Activated CD8-positive, alpha-beta memory T cell treated with anti-CD3 and anti-CD28 coated beads, Interleukin-2, amount 10 ng/mL, durations not matched to agents 7 days and 5 days (primary cell): ENCODE measurements at regions not wholly inside any gene's neighbourhood (a gene's known extent, or its start where the extent isn't known, plus 50 kb on each side); places are given as distances from the start of the nearest gene placed in this dataset.

Experiments used
- ATAC-seq: fragments of 150-1000 bp; cut with Tn5 transposase; one replicate; pipeline ENCODE4 v1.10.0; 2021; ENCODE audit warnings: moderate library complexity
- CTCF ChIA-PET: fragments of 350-600 bp; sonication (Branson Sonifier 250); formaldehyde crosslinking; loops from one replicate; lab custom pipeline; 2021; ENCODE audit warnings: antibody characterized with exemption; lab: Charles Lee
- DNase-seq: peaks from one replicate; pipeline ENCODE4 v3.0.0-alpha.2; 2020
- H3K27ac Mint-ChIP-seq: one replicate; pipeline ENCODE4 v1.8.0; 2021; ENCODE audit warnings: mild to moderate bottlenecking, mixed read lengths
- H3K27me3 Mint-ChIP-seq: one replicate; pipeline ENCODE4 v1.8.0; 2021; ENCODE audit warnings: mixed read lengths
- H3K36me3 Mint-ChIP-seq: one replicate; pipeline ENCODE4 v1.8.0; 2021; ENCODE audit warnings: mild to moderate bottlenecking, mixed read lengths
- H3K4me1 Mint-ChIP-seq: one replicate; pipeline ENCODE4 v1.8.0; 2021; ENCODE audit warnings: mixed read lengths
- H3K4me3 Mint-ChIP-seq: one replicate; pipeline ENCODE4 v1.8.0; 2021; ENCODE audit warnings: mild to moderate bottlenecking, moderate library complexity, mixed read lengths
- H3K9me3 Mint-ChIP-seq: one replicate; pipeline ENCODE4 v1.8.0; 2022; ENCODE audit warnings: low read depth, mixed read lengths

- Mint-ChIP-seq H3K9me3 (no peaks in the 10 kb centered on the region), H3K27me3 (peaks cover 53% of the 10 kb centered on the region), H3K4me1 (peaks cover 7% of the 10 kb centered on the region), H3K27ac (no peak overlapping the region), H3K36me3 (no peaks in the 10 kb centered on the region), H3K4me3 (no peak overlapping the region)
- ATAC-seq (no peak), DNase-seq (no peak)
- CTCF ChIA-PET: no interaction called here
Measured at GRCh38 chr1:60894130-60894529, 188.2 kb upstream of the NFIA start.

- Mint-ChIP-seq H3K27ac (no peak overlapping the region), H3K36me3 (no peaks in the 10 kb centered on the region), H3K4me1 (peaks cover 1% of the 10 kb centered on the region), H3K4me3 (no peak overlapping the region), H3K27me3 (peaks cover 51% of the 10 kb centered on the region), H3K9me3 (no peaks in the 10 kb centered on the region)
- ATAC-seq (no peak), DNase-seq (no peak)
- CTCF ChIA-PET: no interaction called here
Measured at GRCh38 chr1:60893136-60893930, 189.0 kb upstream of the NFIA start.

GRCh38 chr1:60891765-60892164 lies 190.6 kb upstream of the NFIA start:
- H3K4me3 Mint-ChIP-seq: no peak overlapping the region
- CTCF ChIA-PET: no interaction called here
- H3K9me3 Mint-ChIP-seq: no peaks in the 10 kb centered on the region
- H3K27ac Mint-ChIP-seq: no peak overlapping the region
- H3K27me3 Mint-ChIP-seq: peaks cover 45% of the 10 kb centered on the region
- no peak for ATAC-seq
- H3K4me1 Mint-ChIP-seq: no peaks in the 10 kb centered on the region
- DNase-seq: no peak
- H3K36me3 Mint-ChIP-seq: no peaks in the 10 kb centered on the region

GRCh38 chr1:60891281-60891680 lies 191.1 kb upstream of the NFIA start:
- no peak overlapping the region for H3K27ac Mint-ChIP-seq

GRCh38 chr1:60890664-60891063 lies 191.7 kb upstream of the NFIA start:
- CTCF ChIA-PET: no interaction called here
- Mint-ChIP-seq H3K27ac (no peak overlapping the region), H3K9me3 (no peaks in the 10 kb centered on the region), H3K27me3 (peaks cover 47% of the 10 kb centered on the region), H3K36me3 (no peaks in the 10 kb centered on the region), H3K4me1 (no peaks in the 10 kb centered on the region), H3K4me3 (no peak overlapping the region)
- DNase-seq (no peak), ATAC-seq (no peak)

More at GRCh38 chr1:60891281-60891680, 191.1 kb upstream of the NFIA start:
- Mint-ChIP-seq H3K27me3 (peaks cover 45% of the 10 kb centered on the region), H3K9me3 (no peaks in the 10 kb centered on the region), H3K4me3 (no peak overlapping the region), H3K36me3 (no peaks in the 10 kb centered on the region), H3K4me1 (no peaks in the 10 kb centered on the region)
- ATAC-seq (no peak), DNase-seq (no peak)
- CTCF ChIA-PET: no interaction called here

- H3K4me1 Mint-ChIP-seq: no peaks in the 10 kb centered on the region
- H3K9me3 Mint-ChIP-seq: no peaks in the 10 kb centered on the region
- H3K4me3 Mint-ChIP-seq: no peak overlapping the region
- no peaks in the 10 kb centered on the region for H3K36me3 Mint-ChIP-seq
- ATAC-seq (no peak), DNase-seq (no peak)
- H3K27ac Mint-ChIP-seq: no peak overlapping the region
- H3K27me3 Mint-ChIP-seq: peaks cover 56% of the 10 kb centered on the region
- CTCF ChIA-PET: no interaction called here
Measured at GRCh38 chr1:60889709-60890108, 192.7 kb upstream of the NFIA start.

- H3K27ac Mint-ChIP-seq: no peak overlapping the region
- no peak overlapping the region for H3K4me3 Mint-ChIP-seq
- no peaks in the 10 kb centered on the region for H3K36me3 Mint-ChIP-seq
- CTCF ChIA-PET: no interaction called here
- DNase-seq (no peak), ATAC-seq (no peak)
- H3K9me3 Mint-ChIP-seq: no peaks in the 10 kb centered on the region
- H3K4me1 Mint-ChIP-seq: no peaks in the 10 kb centered on the region
- peaks cover 55% of the 10 kb centered on the region for H3K27me3 Mint-ChIP-seq
Measured at GRCh38 chr1:60888126-60888525, 194.2 kb upstream of the NFIA start.

- ATAC-seq (no peak), DNase-seq (no peak)
- no peaks in the 10 kb centered on the region for H3K9me3 Mint-ChIP-seq
- H3K27me3 Mint-ChIP-seq: peaks cover 55% of the 10 kb centered on the region
- H3K4me3 Mint-ChIP-seq: no peak overlapping the region
- H3K4me1 Mint-ChIP-seq: no peaks in the 10 kb centered on the region
- H3K27ac Mint-ChIP-seq: no peak overlapping the region
- H3K36me3 Mint-ChIP-seq: no peaks in the 10 kb centered on the region
- CTCF ChIA-PET: no interaction called here
Measured at GRCh38 chr1:60886793-60887331, 195.5 kb upstream of the NFIA start.

GRCh38 chr1:60886090-60886489 lies 196.3 kb upstream of the NFIA start:
- Mint-ChIP-seq H3K27ac (no peak overlapping the region), H3K9me3 (no peaks in the 10 kb centered on the region), H3K4me1 (no peaks in the 10 kb centered on the region), H3K36me3 (no peaks in the 10 kb centered on the region), H3K4me3 (no peak overlapping the region), H3K27me3 (peaks cover 54% of the 10 kb centered on the region)
- CTCF ChIA-PET: no interaction called here
- ATAC-seq (no peak), DNase-seq (no peak)

GRCh38 chr1:60880202-60880601 lies 202.2 kb upstream of the NFIA start:
- Mint-ChIP-seq H3K36me3 (no peaks in the 10 kb centered on the region), H3K27me3 (peaks cover 43% of the 10 kb centered on the region), H3K27ac (no peak overlapping the region), H3K4me3 (no peak overlapping the region), H3K4me1 (no peaks in the 10 kb centered on the region), H3K9me3 (no peaks in the 10 kb centered on the region)
- ATAC-seq (no peak), DNase-seq (no peak)
- CTCF ChIA-PET: interaction anchor here (0.5 kb wide), 1 partner anchor 99 kb away, joined by 3 read pairs; no protein-coding TSS in a partner anchor

GRCh38 chr1:60878323-60878722 lies 204.0 kb upstream of the NFIA start:
- Mint-ChIP-seq H3K27ac (no peak overlapping the region), H3K27me3 (peaks cover 29% of the 10 kb centered on the region), H3K4me3 (no peak overlapping the region), H3K4me1 (no peaks in the 10 kb centered on the region), H3K9me3 (no peaks in the 10 kb centered on the region), H3K36me3 (no peaks in the 10 kb centered on the region)
- DNase-seq (no peak), ATAC-seq (no peak)
- CTCF ChIA-PET: no interaction called here

- CTCF ChIA-PET: no interaction called here
- ATAC-seq: no peak
Measured at GRCh38 chr1:60877376-60877775, 205.0 kb upstream of the NFIA start.

GRCh38 chr1:60876952-60877351 lies 205.4 kb upstream of the NFIA start:
- peaks cover 20% of the 10 kb centered on the region for H3K27me3 Mint-ChIP-seq

More at GRCh38 chr1:60877376-60877775, 205.0 kb upstream of the NFIA start:
- Mint-ChIP-seq H3K4me1 (no peaks in the 10 kb centered on the region), H3K27ac (no peak overlapping the region), H3K9me3 (no peaks in the 10 kb centered on the region), H3K27me3 (peaks cover 21% of the 10 kb centered on the region), H3K4me3 (no peak overlapping the region), H3K36me3 (no peaks in the 10 kb centered on the region)
- DNase-seq: no peak

GRCh38 chr1:60875138-60875537 lies 207.2 kb upstream of the NFIA start:
- CTCF ChIA-PET: no interaction called here
- Mint-ChIP-seq H3K27me3 (peaks cover 7% of the 10 kb centered on the region), H3K4me3 (no peak overlapping the region), H3K4me1 (no peaks in the 10 kb centered on the region), H3K27ac (no peak overlapping the region), H3K9me3 (no peaks in the 10 kb centered on the region), H3K36me3 (no peaks in the 10 kb centered on the region)
- no peak for DNase-seq
- ATAC-seq: no peak

More at GRCh38 chr1:60876952-60877351, 205.4 kb upstream of the NFIA start:
- Mint-ChIP-seq H3K9me3 (no peaks in the 10 kb centered on the region), H3K4me3 (no peak overlapping the region), H3K27ac (no peak overlapping the region), H3K4me1 (no peaks in the 10 kb centered on the region), H3K36me3 (no peaks in the 10 kb centered on the region)
- ATAC-seq (no peak), DNase-seq (no peak)
- CTCF ChIA-PET: no interaction called here
